ENCODE measurements at regions not wholly inside any gene's neighbourhood (a gene's known extent, or its start where the extent isn't known, plus 50 kb on each side); places are given as distances from the start of the nearest gene placed in this dataset.
"Not testable (repeated sequence)": the region's sequence is repeated elsewhere in the genome, so short reads cannot be mapped to it uniquely, and the experiment has no call there.

DNA sequence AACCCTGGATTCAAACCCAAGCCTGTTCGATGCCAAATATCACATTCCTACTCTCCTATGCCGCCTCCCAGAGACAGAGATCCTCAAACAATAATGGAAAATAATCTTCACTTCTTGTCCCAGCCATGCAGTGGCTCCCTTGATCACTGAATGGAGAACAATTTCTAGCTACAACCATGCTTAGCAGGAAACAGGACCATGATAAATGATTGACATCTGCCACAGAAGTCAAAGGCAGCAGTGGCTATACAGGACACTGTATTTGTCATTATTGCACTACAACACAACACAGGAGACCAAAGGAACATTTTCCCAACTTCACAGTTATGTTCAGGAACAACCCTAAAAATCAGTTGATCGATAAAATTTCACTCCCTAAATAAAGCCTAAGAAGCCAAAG lies 243.3 kb upstream of the SLC7A11 start:
- no peak for DNase-seq

DNA sequence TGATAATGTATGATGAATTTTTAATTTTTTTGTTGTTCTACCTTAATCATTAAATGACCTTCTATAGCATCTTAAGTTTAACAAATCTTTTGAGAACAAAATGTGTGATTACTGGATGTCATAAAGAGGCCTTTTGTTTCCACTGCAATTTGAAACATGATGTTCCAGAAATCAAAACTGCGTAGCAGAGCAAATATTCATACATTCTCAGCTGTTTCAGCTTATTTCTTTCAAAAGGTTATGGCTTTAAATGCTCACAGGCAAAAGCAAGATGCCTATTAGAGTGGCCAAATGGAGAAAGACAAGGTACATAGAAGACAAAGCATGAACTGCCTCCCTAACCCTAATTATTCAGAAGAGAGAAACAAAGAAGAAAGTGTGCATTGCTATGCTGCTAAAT lies 233.0 kb upstream of the SLC7A11 start:
- DNase-seq: no peak

DNA sequence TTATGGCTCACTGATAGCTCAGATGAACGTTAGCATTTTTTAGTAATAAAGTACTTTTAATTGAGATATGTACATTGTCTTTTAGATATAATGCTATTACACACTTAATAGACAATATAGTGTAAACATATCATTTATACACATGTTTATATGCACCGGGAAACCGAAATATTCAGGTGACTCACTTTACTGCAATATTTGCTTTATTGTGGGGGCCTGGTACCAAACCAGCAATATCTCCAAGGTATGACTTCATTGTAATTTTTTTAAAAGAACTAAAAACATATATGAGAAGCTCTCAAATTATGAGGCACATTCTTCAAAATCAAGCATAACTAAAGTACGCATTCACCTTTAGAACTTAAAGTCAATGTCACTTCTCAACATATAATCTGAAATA lies 231.2 kb upstream of the SLC7A11 start:
- no peak for DNase-seq

DNA sequence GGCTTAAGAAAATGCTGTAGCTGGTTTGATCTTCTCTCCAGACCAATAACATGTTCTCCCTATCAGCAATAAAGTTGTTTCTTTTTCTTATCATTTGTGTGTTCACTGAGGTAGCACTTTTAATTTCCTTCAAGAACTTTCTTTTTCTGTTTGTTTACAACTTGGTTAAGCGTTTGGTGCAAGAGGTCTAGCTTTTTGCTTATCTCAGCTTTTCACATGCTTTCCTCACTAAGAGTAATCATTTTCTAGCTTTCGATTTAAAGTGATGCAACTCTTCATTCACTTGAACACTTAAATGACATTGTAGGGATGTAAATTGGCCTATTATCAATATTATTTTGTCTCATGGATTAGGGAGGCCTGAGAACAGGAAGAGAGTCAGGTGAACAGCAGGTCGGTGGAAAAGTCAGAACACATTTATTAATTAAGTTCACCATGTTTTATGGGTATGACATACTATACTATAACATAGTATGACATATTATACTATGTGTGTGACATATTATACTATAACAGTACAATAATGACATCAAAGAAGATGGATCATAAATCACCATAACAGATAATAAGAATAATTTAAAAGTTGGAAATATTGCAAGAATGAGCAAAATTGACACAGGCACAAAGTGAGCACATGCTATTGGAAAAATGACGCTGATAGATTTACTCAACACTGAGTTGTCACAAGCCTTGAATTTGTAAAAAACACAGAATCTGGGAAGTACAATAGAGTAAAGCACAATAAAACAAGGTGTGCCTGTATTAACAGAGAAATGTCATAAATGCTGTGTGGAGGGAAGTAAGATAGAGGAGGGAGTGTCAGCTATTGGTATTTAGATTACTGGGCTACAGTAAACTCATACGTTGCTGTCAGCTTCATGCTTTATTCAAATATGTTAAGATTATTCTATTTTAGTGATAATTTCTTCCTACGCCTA lies 218.6 kb upstream of the SLC7A11 start:
- no peak for DNase-seq

DNA sequence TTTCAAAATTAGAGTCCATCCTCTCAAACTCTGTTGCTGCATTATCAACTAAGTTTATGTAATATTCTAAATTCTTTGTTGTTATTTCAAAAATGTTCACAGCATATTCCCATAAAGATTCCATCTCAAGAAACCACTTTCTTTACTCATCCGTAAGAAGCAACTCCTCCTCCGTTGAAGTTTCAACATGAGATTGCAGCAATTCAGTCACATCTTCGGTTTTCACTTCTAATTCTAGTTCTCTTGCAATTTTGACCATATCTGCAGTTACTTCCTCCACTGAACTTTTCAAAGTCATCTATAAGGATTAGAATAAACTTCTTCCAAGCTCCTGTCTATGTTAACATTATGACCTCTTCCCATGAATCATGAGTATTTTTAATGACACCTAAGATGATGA lies 216.6 kb upstream of the SLC7A11 start:
- no peak for DNase-seq

DNA sequence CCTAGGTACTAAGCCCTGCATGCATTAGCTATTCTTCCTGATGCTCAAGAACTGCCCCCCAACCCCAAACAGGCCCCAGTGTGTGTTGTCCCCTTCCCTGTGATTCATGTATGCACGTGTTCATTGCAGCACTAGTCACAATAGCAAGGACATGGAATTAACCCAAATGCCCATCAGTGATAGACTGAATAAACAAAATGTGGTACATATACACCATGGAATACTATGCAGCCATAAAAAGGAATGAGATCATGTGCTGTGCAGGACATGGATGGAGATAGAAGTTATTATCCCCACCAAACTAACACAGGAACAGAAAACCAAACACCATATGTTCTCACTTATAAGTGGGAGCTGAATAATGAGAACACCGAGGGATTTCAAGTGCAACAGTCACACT lies 214.2 kb upstream of the SLC7A11 start:
- DNase-seq: not testable (repeated sequence)

DNA sequence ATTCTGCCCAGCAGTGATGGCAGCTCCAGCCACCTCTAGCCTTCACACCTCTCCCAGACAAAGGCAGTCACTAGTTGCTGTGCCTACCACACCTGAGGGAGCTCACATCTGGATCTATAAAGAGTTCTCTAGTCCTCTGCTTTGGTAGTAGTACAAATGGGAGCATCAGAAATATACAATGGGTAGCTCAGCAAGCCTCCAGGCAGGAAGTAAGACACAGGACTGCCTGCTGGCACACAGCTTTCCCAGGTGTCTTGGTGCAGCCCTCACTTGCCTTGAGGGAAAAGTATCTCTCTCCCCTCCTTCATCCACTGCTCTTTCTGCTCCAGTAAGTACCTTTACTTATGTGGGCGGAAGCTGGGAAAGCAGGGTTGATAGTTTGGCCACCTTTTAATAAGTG lies 212.9 kb upstream of the SLC7A11 start:
- DNase-seq: no peak

DNA sequence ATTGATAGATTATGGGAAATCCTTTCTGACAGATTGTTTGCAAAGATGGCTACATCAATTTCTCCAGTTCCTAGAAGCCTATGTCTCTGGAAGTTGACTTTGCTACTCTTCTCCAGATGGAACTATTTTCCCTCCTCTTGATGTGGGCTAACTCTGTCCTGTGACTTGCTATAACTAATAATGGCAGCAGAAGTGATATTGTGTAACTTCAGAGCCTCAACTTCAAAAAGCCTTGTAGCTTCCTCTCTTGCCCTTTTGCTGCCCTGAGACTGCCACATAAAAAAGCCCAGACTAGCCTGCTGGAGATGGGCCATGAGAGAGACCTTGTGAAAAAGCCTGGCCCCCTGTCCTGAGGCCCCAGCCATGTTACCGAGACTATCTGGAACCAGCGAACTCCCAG lies 210.7 kb upstream of the SLC7A11 start:
- no peak for DNase-seq

DNA sequence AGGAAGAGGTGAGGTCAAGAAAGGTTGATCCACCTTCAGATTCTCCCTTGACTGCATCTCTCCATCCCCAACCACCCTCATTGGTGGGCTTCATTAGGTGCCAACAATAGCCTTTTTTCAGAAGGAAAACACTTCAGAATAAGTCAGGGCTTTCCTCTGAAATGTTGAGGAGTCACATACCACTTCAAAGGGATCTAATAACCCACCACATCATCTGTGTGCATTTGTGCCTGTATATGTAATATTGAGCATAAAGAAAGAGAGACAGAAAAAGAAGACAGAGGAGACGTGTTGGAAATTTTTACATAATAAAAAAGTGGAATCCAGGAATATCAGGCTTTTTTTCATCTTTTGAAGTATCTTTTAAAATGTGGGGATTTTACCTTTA lies 209.1 kb upstream of the SLC7A11 start:
- no peak for DNase-seq

DNA sequence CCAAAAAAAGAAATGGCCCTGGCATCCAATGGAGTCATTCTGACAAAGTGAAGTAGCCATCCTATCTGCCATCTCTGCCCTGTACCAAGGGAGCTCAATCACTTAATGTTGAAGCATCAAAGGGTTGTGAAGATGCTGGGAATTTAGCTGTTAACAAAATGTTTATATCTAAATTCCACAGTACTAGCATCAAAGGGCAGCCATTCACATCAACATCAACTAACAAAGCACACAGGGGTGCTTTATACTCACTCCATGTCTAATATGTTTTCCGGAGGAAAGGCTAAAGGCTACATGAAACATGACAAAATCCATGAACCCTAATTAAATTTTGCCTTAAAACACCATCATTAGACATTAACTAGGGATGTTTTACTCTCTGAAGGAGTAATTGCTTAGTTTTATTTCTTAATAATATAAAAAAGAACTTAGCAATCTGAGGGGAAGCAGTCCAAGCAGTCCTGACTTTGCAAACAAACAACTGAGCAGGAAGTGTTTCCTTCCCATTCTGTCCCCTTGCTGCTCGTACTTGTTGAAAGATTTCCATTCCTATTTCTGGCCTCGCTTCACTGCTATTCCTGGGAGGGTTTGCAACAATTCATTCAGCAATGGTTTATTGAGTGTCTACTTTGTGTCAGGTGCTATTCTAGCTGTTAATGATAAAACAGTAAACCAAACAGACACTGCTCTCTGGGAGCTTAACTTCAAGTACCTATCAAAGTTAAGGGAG lies 208.6 kb upstream of the SLC7A11 start:
- DNase-seq: no peak

DNA sequence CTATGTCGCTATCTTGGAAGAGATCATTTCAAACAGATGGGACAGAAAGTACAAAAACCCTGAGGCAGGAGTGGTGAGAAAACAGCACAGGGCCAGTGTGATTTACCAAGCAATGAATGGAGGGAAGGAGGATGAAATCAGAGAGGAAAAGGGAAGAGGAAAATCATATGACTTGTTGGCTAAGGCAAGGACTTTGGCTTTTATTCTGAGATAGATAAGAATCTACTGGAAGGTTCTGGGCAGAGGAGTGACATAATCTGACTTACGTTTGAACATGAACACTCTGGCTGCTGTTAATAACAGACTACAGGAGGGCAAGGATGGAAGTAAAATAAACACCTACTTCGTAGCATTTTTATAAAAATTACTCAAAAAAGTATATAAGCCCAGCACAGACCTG lies 207.8 kb upstream of the SLC7A11 start:
- no peak for DNase-seq

DNA sequence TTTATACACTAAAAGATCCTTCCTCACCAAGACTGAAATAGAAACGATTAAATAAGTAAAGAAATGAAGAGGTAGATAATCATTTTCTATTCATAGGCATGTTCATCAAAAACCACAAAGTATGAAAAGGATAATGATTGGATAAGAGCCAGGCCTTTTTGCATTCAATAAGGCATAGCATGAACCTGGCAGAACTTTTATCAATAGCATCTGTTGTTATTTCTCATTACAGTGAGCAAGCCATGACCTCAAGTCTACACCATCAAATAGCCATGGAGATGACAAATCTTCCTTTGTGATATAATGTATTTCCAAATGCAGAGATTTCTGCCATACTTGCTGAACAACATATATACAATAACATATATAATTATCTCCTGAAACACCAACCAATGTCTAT lies 206.0 kb upstream of the SLC7A11 start:
- no peak for DNase-seq

DNA sequence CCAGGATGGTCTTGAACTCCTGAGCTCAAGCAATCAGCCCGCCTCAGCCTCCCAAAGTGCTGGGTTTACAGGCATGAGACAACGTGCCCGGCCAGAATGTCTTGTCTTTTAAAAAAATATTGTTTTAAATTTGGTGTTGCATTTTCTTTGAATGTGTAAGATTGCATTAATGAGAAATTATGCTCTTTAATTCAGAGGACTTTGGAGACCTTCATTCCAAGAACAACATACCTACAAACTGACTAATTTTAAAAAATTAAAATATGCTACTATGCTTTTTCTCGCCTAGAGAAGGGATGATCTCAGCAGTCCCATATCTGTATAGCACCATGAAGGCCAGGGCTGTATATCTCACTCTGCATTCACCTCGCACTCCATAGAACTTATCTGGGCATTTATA lies 204.3 kb upstream of the SLC7A11 start:
- no peak for DNase-seq

DNA sequence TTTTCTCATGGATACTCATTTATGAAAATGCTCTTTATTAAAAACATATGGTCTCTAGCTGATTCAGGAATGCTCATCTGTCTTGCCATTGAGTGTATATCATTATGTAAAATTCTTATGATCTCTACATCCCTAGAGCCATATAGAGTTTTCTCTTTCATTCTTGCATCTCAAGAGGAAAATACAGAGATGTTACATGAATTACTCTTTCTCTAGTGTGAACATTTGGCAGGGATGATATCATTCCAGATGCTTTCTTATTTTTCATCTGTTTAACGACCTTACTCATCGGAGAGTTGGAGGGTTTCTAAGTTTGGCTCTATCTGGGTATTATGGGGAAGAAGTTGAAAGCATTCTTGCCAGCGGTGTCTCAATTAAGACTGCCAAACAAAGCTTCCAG lies 202.9 kb upstream of the SLC7A11 start:
- no peak for DNase-seq

DNA sequence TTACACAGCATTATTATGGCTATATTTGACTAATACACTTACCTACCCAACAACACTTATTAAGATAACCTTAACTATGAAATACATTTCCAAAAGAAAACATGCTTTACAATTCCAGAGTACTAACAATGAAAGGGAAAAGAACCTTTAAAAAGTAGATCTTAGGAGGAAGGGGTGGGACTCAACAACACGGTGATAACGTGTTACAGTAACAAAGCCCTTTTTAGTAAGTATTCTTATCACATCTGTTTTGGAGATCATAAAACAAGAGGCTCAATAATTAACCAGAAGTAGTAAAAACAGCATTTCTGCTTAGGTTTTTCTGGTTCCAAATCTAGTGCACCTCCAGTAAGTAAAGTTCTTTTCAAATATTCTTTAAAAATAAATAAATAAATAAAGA lies 202.1 kb upstream of the SLC7A11 start:
- DNase-seq: no peak

DNA sequence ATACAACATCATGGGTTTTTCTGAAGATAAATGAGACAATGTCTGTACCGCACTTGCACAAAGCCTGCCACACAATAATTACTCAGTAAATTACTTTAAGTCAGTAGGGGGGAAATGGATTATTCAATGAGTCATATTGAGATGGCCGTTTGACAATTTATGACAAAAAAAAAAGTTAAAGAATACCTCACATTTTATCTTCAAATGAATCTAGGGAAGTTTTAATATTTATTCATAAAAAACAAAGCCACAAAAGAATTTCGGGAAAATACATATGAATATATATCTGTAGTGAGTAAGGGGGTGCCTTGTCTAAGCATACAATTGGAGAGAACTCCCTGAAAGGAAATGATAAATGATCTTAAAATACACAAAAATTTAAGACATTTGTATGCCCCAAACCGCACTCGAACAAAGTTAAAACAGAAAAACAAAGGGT lies 197.0 kb upstream of the SLC7A11 start:
- no peak for DNase-seq

DNA sequence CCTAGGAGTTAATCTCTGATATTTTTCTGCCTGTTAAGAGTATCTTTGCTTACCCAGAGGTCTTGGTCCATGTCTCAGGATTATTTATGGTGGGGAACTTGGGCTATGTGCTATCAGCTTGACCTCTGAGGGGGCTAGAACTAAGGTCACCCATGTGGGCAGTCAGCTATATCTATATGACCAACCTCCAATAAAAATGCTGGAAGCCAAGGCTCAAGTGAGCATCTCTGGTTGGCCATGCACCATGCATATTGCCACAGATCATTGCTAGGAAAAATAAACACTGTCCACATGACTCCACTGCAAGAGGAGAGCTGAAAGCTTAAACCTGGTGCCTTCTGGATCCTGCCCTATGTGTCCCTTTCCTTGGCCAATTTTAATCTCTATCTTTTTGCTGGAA lies 196.5 kb upstream of the SLC7A11 start:
- DNase-seq: no peak

DNA sequence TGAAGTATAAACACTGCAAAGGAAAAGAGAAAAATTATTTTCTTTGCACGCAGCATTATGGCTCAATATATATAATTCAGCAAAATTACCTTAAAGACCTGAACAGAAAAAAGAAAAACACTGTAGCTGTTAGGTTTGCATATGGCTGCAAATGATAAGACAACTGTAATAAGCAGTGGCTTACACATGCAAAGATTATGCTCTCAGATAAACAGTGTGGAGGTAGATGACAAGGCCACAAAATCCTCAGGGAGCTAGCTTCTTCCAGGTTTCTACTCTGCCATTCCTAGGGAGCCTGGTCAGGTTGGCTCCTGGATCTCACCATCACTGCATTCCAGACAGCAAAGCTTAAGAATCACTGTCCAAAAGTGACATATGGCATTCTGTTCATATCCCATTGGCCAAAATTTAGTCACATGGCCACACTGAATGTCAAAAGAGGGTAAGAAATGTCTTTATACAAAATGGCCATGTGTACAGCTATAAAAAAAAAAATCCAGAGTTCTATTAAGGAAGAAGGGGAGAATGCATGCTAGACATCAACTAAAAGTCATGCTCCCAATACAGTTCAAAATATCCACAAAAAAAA lies 195.2 kb upstream of the SLC7A11 start:
- no peak for DNase-seq

DNA sequence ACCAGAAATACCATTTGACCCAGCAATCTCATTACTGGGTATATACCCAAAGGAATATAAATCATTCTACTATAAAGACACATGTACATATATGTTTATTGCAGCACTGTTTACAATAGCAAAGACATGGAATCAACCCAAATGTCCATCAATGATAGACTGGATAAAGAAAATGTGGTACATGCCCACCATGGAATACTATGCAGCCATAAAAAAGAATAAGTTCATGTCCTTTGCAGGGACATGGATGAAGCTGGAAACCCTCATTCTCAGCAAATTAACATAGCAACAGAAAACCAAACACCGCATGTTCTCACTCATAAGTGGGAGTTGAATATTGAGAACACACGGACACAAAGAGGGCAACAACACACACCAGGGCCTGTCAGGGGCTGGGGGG lies 193.6 kb upstream of the SLC7A11 start:
- not testable (repeated sequence) for DNase-seq

DNA sequence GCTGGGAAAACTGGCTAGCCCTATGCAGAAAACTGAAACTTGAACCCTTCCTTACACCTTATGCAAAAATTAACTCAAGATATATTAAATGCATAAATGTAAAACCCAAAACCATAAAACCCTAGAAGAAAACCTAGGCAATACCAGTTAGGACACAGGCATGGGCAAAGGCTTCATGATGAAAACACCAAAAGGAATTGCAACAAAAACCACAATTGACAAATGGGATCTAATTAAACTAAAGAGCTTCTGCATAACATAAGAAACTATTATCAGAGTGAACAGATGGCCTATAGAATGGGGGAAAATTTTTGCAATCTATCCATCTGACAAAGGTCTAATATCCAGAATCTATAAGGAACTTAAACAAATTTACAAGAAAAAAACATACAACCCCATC lies 192.9 kb upstream of the SLC7A11 start:
- DNase-seq: not testable (repeated sequence)

DNA sequence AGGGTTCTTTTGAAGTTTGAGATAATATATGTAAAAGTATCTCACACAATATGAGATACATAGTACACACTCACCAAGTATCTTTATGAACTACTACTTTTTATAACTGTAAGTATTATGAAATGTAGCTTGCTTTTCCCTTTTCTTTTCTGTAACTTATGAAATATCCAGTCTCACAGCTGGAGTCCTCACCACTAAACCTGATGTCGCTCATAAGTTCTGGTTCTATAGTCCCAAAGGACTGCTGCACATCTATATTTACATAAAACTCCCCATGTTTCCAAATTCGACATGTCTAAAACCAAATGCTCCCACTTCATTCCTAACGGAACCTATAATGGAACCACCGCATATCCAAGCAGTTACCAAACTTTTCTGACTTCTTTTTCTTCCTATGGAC lies 186.5 kb upstream of the SLC7A11 start:
- DNase-seq: no peak

DNA sequence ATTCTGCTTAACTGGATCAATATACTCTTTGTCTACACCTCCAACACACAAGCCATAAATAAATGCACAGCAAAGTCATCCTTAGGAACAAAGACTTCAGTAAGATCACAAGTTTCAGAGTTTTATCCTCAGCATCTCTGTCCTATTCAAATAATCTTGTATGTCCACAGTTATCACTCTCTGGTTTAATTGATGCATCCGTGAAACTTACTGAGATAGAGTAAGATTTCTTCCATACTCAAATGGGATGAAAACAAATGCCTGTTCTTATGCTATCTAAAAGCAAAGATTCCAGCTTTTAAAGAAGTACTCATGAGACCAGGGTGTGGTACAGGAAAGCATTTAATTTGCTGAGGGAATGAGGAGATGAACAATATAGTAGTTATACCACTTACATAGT lies 184.6 kb upstream of the SLC7A11 start:
- DNase-seq: no peak

DNA sequence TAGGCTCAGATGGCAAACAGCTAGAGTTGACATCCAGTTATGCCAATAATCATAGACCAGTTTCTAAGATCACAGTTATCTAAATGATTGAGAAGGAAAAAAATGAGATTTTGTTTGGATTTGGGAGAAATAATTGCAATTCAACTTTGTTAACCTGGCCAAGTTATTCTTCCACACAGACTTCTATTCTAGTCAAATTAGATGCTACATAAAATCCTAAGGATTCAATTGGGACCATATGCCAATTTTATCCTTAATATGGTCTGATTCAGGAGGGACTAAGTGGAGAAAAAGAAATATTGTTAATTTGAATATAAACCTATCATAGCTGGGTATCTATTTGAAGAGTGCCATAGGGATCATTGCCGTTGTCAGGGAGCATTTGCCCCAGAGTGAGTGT lies 178.3 kb upstream of the SLC7A11 start:
- no peak for DNase-seq

DNA sequence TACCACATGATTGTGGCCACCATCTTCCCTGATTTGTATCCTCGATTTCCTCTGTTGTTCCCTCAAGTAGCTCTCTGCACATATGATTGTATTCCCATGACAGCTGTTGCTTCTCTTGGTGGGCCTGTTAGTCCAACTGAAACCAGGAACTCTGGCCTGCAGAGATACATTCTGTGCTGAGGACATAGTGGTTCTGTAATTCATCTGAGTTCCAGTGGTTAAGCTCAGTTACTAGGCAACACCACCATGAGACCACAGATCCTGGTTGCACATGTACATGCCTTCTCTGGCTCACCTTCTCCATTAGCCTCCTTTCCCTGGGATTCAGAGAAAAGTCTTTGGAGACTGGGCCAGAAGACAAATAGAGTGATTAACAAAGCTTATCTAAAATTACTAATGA lies 172.1 kb upstream of the SLC7A11 start:
- DNase-seq: no peak

Data from CD4-positive, alpha-beta T cell treated with Interleukin-17A for 4 hours (primary cell).